ENCODE measurements at regions not wholly inside any gene's neighbourhood (a gene's known extent, or its start where the extent isn't known, plus 50 kb on each side); places are given as distances from the start of the nearest gene placed in this dataset.
"Not testable (repeated sequence)": the region's sequence is repeated elsewhere in the genome, so short reads cannot be mapped to it uniquely, and the experiment has no call there.

- DNase-seq: peak; percentile 86
Measured at GRCh38 chr11:91293119-91293518, 931.5 kb upstream of the FAT3 start.

GRCh38 chr11:91272089-91272488 is 952.5 kb upstream of the FAT3 start:
- no peak for DNase-seq

- not testable (repeated sequence) for DNase-seq
Measured at GRCh38 chr11:91268512-91269295, 955.9 kb upstream of the FAT3 start.

DNA sequence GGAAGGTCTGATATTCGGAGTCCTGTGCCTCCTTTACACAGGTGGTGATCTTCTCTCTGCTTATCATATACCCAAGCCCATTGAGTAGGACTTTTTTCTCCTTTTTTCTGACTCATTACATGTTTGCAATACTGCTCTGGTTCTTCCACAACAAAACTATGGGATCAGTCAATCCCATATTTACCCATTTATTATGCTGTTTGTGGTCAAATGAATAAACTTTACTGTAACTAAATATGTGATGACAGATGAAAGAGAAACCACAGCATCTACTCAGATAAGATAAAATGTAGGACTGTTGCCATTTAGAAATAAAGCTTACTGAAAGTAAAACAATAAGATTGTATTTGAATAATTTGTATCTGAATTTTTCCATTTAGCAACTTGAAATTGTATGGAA is 958.7 kb upstream of the FAT3 start:
- no peak for DNase-seq

- DNase-seq: no peak
Measured at GRCh38 chr11:91264481-91264880, 960.1 kb upstream of the FAT3 start.

DNA sequence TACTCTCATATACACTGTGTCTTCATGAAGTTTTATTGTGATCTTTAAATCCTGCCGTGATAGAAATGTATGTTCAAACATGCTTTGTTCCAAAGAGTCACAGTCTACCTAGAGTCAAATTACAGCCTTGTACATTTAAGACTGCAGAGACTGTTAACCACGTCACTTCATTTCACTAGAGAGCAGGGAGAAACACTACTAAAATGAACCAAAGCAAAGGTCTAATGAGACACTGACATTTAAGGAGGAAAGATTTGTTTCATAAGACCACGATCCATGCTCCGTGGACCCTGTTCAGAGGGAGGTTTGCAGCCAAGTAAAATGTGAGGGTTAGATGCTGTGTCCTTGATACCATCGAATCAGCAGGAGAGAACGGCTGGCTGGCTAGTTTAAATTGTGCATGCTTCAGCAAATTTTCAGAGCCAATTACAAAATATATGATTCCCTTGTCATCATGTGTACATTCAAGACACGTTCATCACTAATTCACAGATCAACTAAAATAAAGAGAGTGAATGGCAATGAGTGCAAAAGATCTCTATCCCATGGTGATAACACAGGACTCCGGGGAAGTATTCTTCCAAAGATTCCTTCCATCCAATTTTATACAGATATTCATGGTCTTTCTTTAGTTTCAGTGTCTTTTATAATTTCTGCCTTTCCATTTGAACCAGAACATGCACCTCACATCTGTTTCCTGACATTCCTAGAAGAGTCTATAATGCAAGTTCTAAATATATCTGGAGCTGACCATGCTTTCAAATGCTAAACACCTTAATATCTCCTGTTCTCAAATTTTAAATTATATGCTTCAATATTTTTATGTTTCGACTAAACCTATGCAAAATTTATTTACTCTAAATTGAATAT is 960.9 kb upstream of the FAT3 start:
- DNase-seq: no peak

DNA sequence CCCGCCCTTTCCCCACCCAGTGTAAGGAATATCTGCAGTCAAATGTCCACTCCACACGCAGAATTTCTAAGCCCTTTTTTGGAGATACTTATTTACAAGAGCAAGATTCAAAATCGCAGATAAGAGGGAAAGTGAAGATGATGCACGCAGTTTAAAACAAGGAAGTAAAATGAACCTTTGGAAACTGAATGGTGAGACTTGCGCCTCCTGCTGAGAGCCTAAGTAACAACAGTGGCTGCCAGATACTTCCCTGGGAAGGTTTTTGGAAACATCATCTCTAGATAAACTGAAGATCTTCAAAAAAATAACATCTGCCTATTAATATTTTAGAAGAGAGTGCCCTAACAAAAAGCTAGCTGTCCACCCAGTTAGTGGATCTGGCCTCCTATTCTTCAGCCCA is 963.1 kb upstream of the FAT3 start:
- DNase-seq: peak; percentile 20

DNA sequence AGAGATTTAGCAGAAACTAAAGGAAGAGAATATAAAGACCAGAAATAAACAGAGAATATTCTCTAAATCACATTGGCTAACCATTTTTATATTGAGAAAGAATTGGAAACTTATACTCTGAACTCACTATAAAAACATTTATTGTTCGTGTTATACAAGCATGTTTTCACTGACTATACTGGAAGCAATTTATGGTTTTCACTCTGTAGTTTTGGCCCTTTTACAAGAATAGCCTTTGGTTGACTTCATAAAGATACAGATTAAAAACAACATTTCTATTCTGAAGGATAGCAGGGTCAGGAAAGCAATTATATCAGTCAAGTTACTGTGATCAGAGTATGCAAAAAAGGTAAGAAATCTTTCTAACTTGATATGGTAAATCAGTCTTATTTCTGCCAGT is 965.7 kb upstream of the FAT3 start:
- no peak for DNase-seq

GRCh38 chr11:91257667-91258066 is 967.0 kb upstream of the FAT3 start:
- no peak for DNase-seq

DNA sequence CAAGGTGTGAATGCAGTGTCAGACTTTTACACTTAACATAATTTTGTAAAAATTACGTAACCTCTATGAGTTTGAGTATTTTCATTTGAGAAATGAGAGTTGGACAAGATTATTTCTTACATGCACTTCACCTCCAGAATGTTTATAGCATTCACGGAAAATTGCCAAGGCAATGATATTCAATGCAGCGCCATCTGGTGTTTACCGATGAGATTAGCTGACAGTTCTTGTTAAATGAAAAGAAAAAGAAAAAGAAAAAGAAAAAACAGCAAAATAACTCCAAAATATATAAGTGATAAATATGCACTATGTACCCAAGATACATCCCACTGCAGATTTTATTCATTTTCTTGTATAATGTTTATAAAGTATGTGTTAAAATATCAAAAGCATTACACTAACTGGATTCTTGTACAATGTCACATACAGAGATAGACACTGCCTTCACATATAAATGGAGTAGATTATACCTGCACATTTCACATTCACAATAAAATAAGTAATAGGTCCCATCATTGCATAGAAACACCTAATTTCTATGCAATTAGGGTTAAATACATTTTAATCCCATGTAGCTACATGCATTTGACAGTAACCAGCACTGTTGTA is 976.3 kb upstream of the FAT3 start:
- DNase-seq: peak; percentile 24

DNA sequence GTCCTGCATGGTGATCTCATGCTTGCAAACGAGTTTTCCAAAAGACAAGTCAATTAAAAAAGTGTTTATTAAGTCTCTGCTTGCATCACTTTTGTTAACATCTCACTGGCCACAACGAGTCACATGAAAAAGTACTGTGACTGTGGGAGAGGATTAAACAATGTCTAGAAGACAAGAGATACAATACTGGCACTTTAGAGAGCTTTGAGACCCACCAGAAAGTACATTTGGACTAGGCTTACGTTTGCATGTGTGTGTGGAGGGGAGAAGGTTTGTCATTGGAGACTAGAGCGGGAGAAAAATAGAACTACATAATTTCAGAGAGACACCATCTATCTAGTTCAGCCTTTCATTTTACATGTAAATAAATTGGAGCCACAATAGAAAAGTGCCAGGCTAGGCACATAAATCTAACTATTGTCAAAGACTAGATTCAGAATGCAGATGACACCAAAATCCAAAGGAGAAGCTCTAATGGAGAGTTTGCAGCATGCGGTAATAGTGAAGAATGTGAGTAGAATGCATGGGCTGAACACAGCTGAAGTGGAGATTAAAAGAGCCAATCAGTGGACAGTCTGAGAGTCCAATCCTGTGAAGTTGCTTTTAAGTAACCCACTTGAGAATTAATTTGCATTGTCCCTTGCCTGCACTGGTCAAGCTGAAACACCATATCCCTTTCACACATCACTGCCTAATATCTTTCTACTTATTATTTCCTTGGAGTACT is 977.4 kb upstream of the FAT3 start:
- DNase-seq: no peak

- DNase-seq: no peak
Measured at GRCh38 chr11:91244912-91245311, 979.7 kb upstream of the FAT3 start.

DNA sequence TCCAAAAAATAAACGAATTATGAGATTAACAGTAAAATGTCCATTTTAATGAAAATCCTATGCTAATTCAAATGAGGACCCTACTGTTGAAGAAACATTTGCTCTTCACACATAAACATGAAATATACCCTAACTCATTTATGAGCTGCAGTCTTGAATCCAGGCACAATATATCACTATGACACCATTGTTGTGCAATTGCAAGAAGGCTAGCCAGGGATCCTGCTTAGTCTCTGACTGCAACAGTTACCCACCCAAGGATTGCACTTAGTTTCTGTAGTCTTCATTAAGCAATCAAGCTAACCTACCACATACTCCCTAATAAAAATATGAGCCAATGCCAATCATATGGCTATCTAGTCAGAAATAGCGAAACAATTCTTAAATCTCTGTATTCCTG is 981.0 kb upstream of the FAT3 start:
- peak; percentile 78 for DNase-seq

DNA sequence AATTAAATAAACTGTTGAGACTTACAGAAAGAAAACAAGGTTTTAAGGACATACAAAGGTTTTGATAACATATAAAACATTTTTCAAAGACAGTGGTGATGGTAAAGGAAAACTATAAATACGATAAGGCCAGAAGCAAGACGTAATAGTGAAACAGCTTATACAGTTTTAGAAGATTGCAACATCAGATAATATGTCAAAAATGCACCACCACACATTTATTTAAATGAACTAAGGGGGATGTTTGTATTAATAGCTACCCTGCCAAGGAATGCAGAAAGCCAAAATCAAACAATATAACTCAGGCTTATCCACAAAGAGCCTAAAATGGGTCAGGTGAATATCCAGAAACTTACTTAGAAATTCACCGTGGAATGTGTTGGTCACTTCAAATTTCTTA is 981.6 kb upstream of the FAT3 start:
- peak; percentile 28 for DNase-seq

GRCh38 chr11:91241226-91241625 is 983.4 kb upstream of the FAT3 start:
- no peak for DNase-seq

DNA sequence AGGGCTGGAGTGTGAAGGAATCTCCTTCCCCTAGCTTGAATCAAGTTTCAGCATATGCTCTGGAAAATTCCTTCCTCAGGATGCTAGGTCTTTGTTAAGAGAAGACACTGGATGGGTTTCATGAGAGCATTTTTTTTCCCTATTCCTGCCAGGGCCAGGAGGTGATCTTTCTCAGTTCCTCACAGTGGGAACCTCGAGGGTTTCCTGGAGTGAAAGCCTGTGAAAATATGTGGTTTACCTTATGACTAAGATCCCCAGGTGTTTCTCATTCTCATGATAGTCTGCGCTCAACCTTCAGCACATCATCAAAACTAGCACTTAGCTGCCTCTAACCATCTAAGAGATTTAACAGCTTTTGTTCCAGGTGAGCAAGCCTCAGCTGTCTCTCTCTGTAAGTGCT is 985.3 kb upstream of the FAT3 start:
- no peak for DNase-seq

GRCh38 chr11:91231226-91231625 is 993.4 kb upstream of the FAT3 start:
- no peak for DNase-seq

DNA sequence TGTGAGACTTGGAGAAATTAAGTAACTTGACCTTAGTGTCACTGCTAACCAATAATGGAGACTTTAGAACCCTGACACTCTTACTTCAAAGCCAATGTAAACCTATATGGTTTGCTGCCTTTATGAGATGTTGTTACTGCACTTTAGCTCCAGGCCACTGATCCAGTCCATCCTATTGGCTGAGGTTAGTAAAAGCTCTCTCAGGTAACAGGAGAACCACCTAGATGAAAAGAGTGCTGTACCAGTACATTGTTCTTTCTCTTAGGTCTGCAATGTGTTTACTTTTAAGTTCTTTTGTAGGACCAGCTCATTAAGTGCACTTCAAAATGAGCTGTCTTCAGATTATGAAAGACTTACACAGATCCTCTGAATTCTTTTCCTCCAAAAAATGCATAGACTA is 994.0 kb upstream of the FAT3 start:
- DNase-seq: no peak

DNA sequence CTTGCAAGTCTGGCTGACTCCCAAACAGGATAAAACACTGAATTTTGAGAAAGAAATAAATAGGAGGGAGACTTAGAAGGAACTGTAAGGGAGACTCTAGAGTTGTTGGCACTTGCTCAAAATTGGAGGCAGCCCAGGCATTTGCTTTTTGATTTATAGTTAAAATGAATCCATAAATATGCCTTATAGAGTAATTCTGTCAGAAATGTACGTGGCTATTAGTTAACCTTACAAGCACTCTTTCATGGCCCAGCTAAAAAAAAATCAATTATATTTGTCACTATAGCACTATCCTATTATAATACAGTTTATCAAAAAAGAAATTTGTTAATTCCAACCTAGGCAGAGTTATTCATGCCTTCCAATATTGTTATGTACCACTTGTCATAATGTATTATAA is 1000.0 kb upstream of the CHORDC1 start:
- DNase-seq: no peak

DNA sequence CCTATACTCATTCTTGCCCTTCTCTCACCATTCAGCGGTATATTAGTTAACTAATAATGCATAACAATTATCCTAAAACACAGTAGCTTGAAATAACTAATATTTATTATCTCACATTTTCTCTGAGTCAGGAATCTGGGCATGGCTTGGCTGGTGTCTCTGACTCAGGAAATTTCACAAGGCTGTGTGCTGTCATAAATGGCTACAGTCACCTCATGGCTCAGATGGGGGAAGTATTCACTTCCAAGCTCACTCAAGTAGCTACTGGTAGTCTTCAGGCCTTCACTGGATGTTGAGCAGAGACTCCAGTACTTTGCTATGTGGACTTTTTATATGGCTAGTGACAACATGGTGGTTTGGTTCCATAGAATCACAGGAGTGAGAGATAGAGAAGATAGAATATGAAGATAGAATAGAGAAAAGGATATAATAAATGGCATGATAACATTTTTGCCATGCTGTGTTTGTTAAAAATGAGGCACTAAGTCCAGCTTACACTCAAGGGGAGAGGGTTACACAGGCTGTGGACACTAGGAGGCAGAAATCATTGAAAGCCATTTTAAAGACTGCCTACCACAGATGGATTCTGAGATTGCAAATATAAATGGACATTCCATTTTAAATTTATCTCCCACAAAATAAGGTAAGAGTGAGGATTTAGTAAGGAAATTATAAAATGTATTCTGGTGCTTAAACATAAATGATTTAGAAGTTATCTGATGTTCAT is 997.8 kb upstream of the CHORDC1 start:
- DNase-seq: peak; percentile 24

- no peak for DNase-seq
Measured at GRCh38 chr11:91219535-91219934, 996.7 kb upstream of the CHORDC1 start.

GRCh38 chr11:91209751-91210150 is 986.9 kb upstream of the CHORDC1 start:
- no peak for DNase-seq

All from MV-4-11 (cell line).